Erythroblast (primary cell): ENCODE measurements at regions not wholly inside any gene's neighbourhood (a gene's known extent, or its start where the extent isn't known, plus 50 kb on each side); places are given as distances from the start of the nearest gene placed in this dataset.
"Not testable (repeated sequence)": the region's sequence is repeated elsewhere in the genome, so short reads cannot be mapped to it uniquely, and the experiment has no call there.

ENCODE experiments used
- DNase-seq, 2 experiments: peaks; one replicate each; lab custom pipeline; 2025; lab: John Stamatoyannopoulos, UW
- GATA1 ChIP-seq: IDR thresholded peaks from 2 replicates; pipeline ENCODE4 v1.6.1; 2011; ENCODE audit warnings: low read depth, mild to moderate bottlenecking, control low read depth, low read length, moderate library complexity
- POLR2A ChIP-seq: IDR thresholded peaks from 2 replicates; pipeline ENCODE4 v1.6.1; 2011; ENCODE audit warnings: mild to moderate bottlenecking, low read length

DNA sequence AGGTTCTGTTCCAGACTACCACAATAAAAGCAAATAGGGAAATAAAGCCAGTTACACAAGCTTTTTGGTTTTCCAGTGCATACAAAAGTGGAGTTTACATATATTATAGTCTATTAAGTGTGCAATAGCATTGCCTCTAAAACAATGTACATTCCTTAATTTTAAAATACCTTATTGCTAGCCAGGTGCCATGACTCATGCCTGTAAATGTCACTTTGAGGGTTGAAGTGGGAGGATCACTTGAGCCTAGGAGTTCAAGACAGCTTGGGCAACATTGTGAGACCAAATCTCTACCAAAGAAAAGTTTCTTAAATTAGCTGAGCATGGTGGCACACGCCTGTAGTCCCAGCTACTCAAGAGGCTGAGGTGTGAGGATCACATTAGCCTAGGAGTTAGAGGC, 52.9 kb upstream of the IMP4 start:
- no peak for DNase-seq
- TF ChIP-seq POLR2A, result no peak
- TF ChIP-seq GATA1, result no peak

DNA sequence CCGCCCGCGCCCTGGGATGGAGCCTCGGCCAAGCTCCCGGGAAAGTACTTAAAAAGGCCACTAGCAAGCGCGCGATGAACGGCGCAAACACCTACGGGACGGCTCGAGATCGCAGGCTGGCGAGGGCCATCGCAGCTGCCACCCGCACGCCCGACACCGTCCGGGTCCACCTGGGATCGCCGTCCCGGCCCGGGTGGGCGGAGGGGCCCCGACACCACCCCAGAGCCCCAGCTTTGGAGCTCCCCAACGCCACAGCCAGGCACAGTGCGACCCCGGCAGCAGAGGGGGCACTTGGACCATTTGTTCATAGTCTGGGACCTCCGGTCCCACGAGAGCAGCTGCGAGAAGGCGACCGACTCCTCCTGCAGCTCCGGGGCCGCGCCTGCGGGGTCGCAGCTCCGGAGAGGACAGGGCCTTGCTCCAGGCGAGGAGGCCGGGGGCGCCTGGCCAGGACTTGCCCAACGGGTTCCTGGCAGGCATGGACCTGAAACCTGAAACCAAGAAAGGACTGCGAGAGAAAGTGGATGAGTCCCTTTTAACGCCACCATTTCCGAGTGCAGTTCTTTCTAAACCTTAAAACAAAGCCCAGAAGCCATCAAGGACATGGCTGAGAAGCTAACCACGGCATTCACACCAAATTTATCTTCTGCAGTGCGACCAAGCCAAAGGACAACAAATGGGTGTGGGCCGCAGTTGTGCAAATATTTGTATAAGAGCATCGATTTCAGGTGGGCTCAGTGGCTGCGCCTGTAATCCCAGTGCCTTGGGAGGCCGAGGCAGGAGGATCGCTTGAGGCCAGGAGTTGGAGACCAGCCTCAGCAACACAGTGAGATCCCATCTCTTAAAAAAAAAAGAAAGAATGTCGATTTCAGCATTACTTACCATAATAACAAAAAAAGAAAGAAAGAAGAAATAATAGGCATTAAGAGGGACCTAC, 54.0 kb upstream of the IMP4 start:
- TF ChIP-seq GATA1 (no peak), POLR2A (no peak)
- DNase-seq, result peak in 1 of 2 experiments; percentile 2

DNA sequence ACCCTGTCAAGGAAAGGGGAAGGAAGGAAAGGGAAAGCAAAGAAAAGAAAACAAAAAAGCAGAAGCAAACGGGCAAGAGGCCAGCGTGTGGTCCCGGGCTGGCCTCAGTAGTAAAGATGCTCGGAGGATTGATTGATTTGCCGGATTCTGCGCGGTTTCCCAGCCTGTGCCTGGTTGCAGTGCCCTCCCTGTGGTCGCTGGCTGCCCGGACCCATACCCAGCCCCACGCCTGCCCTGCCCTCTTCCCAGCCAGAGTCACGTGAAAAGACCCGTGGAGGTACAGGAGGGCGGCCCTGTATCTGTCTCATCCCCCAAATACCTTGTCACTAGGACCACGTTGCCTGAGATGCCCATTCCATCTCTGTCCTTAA, 55.1 kb upstream of the IMP4 start:
- TF ChIP-seq GATA1, result no peak
- no peak for TF ChIP-seq POLR2A
- DNase-seq, result no peak

DNA sequence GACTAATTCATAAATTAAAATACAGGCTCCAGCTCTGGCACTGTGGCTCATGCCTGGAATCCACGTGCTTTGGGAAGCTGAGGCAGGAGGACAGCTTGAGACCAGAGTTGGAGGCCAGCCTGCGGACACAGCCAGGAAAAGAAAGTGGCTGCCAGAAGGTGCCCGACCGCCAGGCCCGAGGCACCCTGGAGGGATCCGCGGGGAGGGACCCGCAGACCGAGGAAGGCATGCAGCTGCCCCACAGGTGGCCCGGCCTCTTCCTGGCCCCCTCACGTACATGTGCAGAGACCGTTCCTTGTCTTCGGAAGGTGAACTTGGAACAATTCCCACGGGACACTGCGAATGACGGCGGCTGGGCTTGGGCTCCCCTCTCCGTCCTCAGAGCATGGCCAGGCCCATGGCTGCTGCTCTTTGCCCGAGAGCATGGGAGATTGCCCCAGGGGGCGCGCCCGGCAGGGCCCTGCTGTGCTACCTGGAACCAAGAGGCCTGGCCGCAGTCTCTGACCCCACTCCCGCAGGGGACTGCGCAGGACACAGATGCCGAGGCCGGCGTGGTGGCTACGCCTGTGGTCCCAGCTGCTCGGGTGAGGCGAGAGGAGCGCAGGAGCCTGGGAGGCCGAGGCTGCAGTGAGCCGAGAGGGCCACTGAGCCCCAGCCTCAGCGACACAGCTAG, 55.6 kb upstream of the IMP4 start:
- DNase-seq, result no peak
- no peak for TF ChIP-seq GATA1
- no peak for TF ChIP-seq POLR2A

DNA sequence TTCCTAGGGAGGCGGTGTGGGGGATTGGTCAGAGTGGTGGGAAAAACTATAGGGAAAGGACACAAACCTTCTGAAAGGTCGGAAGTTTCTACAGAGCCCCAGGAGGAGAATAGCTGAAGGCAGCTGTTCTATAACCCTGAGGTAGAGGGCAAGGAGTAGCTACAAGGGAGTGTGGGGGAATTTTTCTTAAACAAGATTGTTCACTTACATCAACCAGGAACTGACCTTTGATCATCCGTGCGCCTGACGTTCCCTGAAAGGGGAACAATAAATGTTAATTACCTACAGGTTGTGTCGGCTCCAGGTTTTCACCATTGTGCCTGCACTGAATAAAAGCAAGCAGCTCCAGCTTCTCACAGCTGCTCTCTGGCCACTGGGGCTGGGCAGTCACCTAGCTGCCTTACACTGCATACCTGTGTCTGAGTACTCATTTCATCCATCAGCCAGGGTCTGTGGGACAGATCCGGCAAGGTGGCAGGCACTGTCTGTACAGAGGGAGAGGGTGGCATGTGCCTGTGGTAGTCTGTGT, 59.3 kb upstream of the IMP4 start:
- DNase-seq, result not testable (repeated sequence)

DNA sequence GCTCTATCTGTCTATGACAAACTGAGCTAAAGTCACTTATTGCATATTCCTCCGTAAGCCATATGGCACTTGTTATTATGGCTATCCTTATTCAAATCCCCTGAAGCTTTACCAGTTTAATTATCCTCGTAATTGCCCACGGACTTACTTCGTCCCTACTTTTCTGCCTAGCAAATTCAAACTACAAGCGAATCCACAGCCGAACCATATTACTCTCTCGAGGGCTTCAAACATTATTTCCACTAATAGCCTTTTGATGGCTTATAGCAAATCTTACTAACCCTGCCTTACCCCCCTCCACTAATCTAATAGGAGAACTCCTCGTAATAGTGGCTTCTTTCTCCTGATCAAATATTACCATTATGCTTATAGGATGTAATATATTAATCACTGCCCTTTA, 63.1 kb upstream of the IMP4 start:
- DNase-seq, result not testable (repeated sequence)

DNA sequence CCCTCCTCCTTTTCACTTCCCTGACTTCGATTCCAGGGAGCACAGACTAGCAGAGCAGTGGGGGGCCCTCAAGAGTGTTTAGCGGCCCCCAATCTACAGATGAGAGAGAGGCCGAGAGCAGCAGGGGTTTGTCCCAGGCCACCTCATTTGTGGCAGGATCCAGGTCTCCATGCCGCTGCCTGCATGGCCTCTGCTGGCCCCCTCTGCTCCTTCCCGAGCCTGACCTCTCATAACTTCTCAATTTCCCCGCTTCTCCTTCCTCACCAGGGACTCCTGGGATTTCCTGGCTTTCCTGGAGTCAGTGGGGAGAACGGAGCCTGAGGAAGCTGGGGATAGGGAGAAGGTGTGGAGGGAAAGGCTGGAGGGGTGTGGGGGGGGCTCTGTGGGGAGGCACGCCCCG, 70.1 kb upstream of the TUBA3E start:
- DNase-seq, result not testable (repeated sequence)

DNA sequence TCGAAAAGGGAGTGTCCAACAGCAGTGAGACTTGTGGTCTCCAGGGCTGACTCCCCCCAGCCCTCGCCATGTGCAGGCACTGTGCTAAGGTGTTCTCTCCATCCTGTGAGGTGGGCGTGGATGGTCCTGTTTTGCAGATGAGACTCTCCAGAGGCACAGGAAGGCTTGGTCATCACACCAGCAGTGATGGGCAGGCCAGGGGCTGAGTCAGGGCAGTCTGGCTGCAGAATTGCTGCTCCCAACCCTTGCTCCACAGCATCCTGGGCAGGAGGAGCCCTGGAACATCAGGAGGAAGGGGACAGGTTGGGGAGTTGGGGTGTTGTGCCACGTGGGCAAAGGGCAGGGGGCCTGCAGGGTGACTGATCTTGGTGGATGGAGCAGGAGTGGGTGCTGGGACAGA, 69.3 kb upstream of the TUBA3E start:
- not testable (repeated sequence) for DNase-seq

DNA sequence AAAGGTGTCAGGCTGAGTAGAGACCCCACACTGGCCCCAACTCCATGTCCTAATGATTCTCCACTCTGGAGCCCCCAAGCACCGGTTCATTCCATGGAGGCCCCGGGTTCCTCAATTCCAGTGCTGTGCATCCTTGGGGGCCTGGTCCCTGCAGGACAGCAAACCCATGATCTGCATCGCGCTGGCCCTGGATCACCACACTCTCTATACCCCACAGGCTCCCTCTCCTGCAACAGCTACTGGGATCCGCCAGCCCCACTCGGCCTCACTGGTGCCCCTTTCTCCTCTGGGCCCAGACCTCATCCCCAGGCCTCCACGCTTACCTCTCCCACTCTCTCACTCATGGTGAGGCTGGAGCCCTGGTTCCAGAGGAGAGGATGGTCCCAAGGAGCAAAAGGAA, 68.6 kb upstream of the TUBA3E start:
- DNase-seq, result not testable (repeated sequence)

DNA sequence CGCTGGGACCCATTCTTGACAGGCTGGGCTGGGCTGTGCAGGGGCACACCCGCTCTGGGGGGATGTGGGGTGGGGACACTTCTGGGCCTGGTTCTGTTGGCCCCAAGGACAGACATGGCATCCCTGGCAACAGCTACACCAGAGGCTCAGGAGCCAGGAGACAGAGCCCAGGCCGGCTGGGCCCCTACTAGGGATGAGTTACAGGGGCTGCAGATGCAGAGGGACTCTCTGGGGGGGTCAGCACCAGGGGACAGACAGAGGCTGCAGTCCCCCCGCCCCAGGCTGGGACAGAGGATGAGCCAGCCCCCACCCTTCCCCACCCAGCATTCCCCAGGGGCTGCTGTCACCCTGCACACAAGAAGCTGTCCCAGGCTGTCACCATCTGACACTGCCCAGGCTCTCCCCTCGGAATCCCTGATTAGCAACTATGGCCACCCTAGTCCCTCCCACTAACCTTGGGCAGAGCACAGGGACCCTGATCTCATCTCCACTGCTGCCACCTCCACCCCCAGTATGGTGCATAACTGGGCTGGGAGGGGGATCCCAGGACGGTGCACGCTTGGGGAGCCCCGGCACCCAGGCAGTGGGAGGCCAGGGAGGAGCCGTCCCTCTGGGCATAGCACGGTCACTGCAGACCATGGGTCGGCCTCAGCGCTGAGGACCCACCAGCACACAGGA, 67.5 kb upstream of the TUBA3E start:
- DNase-seq, result not testable (repeated sequence)

DNA sequence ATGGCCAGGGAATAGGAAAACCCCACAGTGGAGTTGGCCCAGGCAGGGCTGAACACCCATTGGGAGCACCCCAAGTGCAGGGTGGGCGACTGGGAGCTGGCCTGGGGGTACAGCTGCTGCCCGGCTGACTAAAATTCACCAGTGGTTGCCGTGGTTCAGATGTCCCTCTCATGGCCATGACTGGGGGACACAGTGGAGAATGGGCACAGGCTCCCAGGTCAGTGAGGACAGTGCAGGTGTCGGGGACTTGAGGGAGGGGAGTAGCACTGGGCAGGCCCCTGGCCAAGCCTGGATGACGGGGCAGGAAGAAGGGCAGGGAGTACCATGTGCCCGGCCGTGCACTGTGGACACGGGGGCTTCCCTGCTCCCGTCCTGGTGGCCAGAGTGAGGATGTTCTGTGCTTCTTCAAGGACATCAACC, 66.7 kb upstream of the TUBA3E start:
- not testable (repeated sequence) for DNase-seq

DNA sequence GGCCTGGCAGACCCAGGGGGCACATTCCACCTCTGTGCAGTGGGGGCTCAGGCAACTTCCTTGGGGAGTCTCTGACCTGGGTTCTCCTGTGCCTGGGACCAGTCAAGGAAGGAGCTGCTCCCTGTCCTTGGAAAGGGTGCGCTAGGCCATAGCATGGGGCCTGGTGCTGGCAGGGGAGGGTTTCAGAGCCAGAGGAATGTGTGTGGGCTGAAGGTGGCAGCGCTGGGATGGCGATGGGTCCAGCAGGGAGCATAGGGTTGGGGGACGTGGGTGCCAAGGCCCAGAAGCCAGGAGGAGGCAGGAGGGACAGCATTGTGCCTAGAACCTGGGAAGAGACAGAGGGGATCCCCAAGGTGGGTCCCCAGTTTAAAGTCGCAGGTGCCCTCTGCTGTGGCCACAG, 66.3 kb upstream of the TUBA3E start:
- no peak for TF ChIP-seq POLR2A
- TF ChIP-seq GATA1, result no peak

DNA sequence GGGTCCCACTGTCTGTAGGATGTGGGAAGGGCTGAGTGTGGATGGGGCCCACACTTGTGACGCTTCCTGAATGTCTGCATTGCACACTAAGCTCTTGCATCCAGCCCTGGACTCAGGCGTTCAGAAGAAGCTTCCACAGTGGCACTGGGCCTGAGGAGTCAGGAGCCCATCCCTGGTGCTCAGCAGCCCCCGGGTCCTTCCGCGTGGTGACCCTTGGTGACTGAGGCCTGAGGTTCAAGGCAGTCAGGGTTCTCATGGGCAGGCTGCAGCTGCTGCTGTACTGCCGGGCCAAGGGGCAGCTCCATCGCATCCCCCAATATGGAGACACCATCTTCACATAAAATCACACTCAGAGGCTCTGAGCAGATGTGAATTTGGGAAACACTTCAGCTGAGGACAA, 65.8 kb upstream of the TUBA3E start:
- DNase-seq, result no peak
- no peak for TF ChIP-seq POLR2A
- TF ChIP-seq GATA1, result no peak

More for the DNA sequence above, 66.3 kb upstream of the TUBA3E start:
- DNase-seq, result no peak

DNA sequence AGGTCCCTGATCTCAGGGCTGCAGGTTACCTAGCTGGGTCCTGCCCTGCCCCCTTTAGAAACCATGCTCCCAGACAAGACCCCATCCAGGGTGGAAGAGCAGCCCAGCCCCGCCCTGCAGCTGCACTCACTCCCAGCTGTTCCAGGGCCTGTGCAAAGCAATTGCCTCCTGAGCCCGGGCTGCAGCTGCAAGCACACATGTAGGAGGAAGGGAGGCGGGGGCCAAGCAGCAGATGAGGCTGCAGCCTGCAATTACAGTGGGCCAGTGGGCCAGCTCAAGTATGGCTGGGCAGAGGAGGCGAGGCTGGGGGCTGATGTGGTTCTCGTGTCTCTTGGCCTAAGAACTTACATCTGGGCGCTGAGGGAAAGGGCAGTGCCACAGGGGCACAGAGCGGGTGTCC, 65.4 kb upstream of the TUBA3E start:
- no peak for DNase-seq
- TF ChIP-seq GATA1, result no peak
- TF ChIP-seq POLR2A, result no peak
